BE2C (cell line): ENCODE measurements at regions not wholly inside any gene's neighbourhood (a gene's known extent, or its start where the extent isn't known, plus 50 kb on each side); places are given as distances from the start of the nearest gene placed in this dataset.

ENCODE experiments used
- DNase-seq: peaks from one replicate; pipeline ENCODE4 v3.0.0-alpha.2; 2020
- H3K27me3 ChIP-seq: fragments of 250-450 bp; sonication (Bioruptor Pico); 2 replicates; pipeline ENCODE4 v1.5.1; 2020; ENCODE audit warnings: mild to moderate bottlenecking
- H3K36me3 ChIP-seq: fragments of 250-450 bp; sonication (Bioruptor Pico); 2 replicates; pipeline ENCODE4 v1.5.1; 2020; ENCODE audit warnings: mild to moderate bottlenecking
- H3K4me1 ChIP-seq: fragments of 250-450 bp; sonication (Bioruptor Pico); 2 replicates; pipeline ENCODE4 v1.5.1; 2020
- H3K4me3 ChIP-seq: 2 replicates; pipeline ENCODE4 v1.5.1; 2011; ENCODE audit warnings: low read depth, low read length
- H3K9me3 ChIP-seq: fragments of 250-450 bp; sonication (Bioruptor Pico); 2 replicates; pipeline ENCODE4 v1.5.1; 2020
- CTCF ChIP-seq: IDR thresholded peaks from 2 replicates; pipeline ENCODE4 v1.5.1; 2012; ENCODE audit warnings: mild to moderate bottlenecking, low read depth, low read length

- H3K9me3 ChIP-seq = no peaks in the 10 kb centered on the region; the same call in 1 of the 2 replicates
- no peak overlapping the region for H3K4me3 ChIP-seq
- DNase-seq = no peak
- no peaks in the 10 kb centered on the region for H3K4me1 ChIP-seq
- no peak for TF ChIP-seq CTCF
- H3K27me3 ChIP-seq = no peaks in the 10 kb centered on the region
- H3K36me3 ChIP-seq = no peaks in the 10 kb centered on the region
Measured at GRCh38 chr6:167426651-167427050, 101.8 kb downstream of the TTLL2 start.

- Histone ChIP-seq H3K9me3 (no peaks in the 10 kb centered on the region; the same call in 1 of the 2 replicates), H3K4me3 (no peak overlapping the region), H3K27me3 (no peaks in the 10 kb centered on the region), H3K4me1 (no peaks in the 10 kb centered on the region), H3K36me3 (no peaks in the 10 kb centered on the region)
- no peak for DNase-seq
- no peak for TF ChIP-seq CTCF
Measured at GRCh38 chr6:167428664-167429333, 103.9 kb downstream of the TTLL2 start.

- H3K4me3 ChIP-seq = no peak overlapping the region
- H3K36me3 ChIP-seq = no peaks in the 10 kb centered on the region
- no peaks in the 10 kb centered on the region for H3K4me1 ChIP-seq
- no peaks in the 10 kb centered on the region; the same call in 1 of the 2 replicates for H3K9me3 ChIP-seq
- DNase-seq = no peak
- no peaks in the 10 kb centered on the region for H3K27me3 ChIP-seq
- no peak for TF ChIP-seq CTCF
Measured at GRCh38 chr6:167429353-167429752, 104.5 kb downstream of the TTLL2 start.

GRCh38 chr6:167435209-167435728 is 110.4 kb downstream of the TTLL2 start:
- H3K4me3 ChIP-seq = no peak overlapping the region
- no peaks in the 10 kb centered on the region for H3K9me3 ChIP-seq
- DNase-seq = no peak
- TF ChIP-seq CTCF = no peak
- no peaks in the 10 kb centered on the region for H3K36me3 ChIP-seq
- no peaks in the 10 kb centered on the region for H3K27me3 ChIP-seq
- no peaks in the 10 kb centered on the region for H3K4me1 ChIP-seq

- Histone ChIP-seq H3K36me3 (no peaks in the 10 kb centered on the region), H3K9me3 (no peaks in the 10 kb centered on the region), H3K4me3 (no peak overlapping the region), H3K4me1 (no peaks in the 10 kb centered on the region), H3K27me3 (0 out of 2 replicates have a peak, but pooled peaks cover 4% of the 10 kb centered on the region)
- DNase-seq = no peak
- TF ChIP-seq CTCF = no peak
Measured at GRCh38 chr6:167437888-167438484, 113.1 kb downstream of the TTLL2 start.

GRCh38 chr6:167441715-167442206 is 116.9 kb downstream of the TTLL2 start:
- no peaks in the 10 kb centered on the region for H3K9me3 ChIP-seq
- no peaks in the 10 kb centered on the region for H3K4me1 ChIP-seq
- H3K36me3 ChIP-seq = no peaks in the 10 kb centered on the region
- TF ChIP-seq CTCF = no peak
- H3K27me3 ChIP-seq = 0 out of 2 replicates have a peak, but pooled peaks cover 4% of the 10 kb centered on the region
- DNase-seq = no peak
- no peak overlapping the region for H3K4me3 ChIP-seq
